ENCODE measurements at regions not wholly inside any gene's neighbourhood (a gene's known extent, or its start where the extent isn't known, plus 50 kb on each side); places are given as distances from the start of the nearest gene placed in this dataset.

DNA sequence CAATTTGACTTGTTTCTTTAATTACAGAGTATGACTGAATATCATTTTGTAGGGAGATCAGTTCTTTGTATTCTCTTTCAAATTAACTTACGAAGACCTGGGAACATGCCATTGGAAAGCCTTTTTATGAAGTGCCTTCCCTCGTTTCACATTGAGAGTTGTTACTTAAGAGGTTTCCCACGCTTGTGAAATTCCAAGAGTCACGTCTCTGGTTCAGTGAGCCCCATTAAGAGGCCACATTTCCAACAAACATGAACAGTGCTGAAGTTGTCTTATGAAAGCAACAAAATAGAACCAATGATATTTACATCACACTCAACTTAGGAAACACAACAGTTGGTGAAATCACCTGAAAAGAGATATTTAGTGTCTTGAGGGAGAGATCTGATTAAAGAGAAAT lies 334.1 kb downstream of the TOX3 start:
- TF ChIP-seq POLR2A (IDR thresholded peaks at IDR 0.05), result no peak
- TF ChIP-seq, protein P1, sequence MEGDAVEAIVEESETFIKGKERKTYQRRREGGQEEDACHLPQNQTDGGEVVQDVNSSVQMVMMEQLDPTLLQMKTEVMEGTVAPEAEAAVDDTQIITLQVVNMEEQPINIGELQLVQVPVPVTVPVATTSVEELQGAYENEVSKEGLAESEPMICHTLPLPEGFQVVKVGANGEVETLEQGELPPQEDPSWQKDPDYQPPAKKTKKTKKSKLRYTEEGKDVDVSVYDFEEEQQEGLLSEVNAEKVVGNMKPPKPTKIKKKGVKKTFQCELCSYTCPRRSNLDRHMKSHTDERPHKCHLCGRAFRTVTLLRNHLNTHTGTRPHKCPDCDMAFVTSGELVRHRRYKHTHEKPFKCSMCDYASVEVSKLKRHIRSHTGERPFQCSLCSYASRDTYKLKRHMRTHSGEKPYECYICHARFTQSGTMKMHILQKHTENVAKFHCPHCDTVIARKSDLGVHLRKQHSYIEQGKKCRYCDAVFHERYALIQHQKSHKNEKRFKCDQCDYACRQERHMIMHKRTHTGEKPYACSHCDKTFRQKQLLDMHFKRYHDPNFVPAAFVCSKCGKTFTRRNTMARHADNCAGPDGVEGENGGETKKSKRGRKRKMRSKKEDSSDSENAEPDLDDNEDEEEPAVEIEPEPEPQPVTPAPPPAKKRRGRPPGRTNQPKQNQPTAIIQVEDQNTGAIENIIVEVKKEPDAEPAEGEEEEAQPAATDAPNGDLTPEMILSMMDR (IDR thresholded peaks at IDR 0.05), result no peak

Data from uterus (tissue), 2 donors.